Activated naive CD8-positive, alpha-beta T cell treated with anti-CD3 and anti-CD28 coated beads, Interleukin-2, amount 50 U/mL, for 24 hours (primary cell): ENCODE measurements at regions not wholly inside any gene's neighbourhood (a gene's known extent, or its start where the extent isn't known, plus 50 kb on each side); places are given as distances from the start of the nearest gene placed in this dataset.

Experiments used
- ATAC-seq: fragments of 150-1000 bp; cut with Tn5 transposase; one replicate; pipeline ENCODE4 v1.10.0; 2021
- DNase-seq: peaks from one replicate; pipeline ENCODE4 v3.0.0; 2021
- H3K27ac Mint-ChIP-seq: one replicate; pipeline ENCODE4 v1.8.0; 2021; ENCODE audit warnings: mild to moderate bottlenecking, mixed read lengths
- H3K27me3 Mint-ChIP-seq: one replicate; pipeline ENCODE4 v1.8.0; 2021; ENCODE audit warnings: mixed read lengths
- H3K36me3 Mint-ChIP-seq: one replicate; pipeline ENCODE4 v1.8.0; 2021; ENCODE audit warnings: low read depth, mixed read lengths
- H3K4me1 Mint-ChIP-seq: one replicate; pipeline ENCODE4 v1.8.0; 2021; ENCODE audit warnings: mixed read lengths
- H3K4me3 Mint-ChIP-seq: one replicate; pipeline ENCODE4 v1.8.0; 2021; ENCODE audit warnings: mild to moderate bottlenecking, moderate library complexity, mixed read lengths
- H3K9me3 Mint-ChIP-seq: one replicate; pipeline ENCODE4 v1.8.0; 2021; ENCODE audit warnings: mixed read lengths

DNA sequence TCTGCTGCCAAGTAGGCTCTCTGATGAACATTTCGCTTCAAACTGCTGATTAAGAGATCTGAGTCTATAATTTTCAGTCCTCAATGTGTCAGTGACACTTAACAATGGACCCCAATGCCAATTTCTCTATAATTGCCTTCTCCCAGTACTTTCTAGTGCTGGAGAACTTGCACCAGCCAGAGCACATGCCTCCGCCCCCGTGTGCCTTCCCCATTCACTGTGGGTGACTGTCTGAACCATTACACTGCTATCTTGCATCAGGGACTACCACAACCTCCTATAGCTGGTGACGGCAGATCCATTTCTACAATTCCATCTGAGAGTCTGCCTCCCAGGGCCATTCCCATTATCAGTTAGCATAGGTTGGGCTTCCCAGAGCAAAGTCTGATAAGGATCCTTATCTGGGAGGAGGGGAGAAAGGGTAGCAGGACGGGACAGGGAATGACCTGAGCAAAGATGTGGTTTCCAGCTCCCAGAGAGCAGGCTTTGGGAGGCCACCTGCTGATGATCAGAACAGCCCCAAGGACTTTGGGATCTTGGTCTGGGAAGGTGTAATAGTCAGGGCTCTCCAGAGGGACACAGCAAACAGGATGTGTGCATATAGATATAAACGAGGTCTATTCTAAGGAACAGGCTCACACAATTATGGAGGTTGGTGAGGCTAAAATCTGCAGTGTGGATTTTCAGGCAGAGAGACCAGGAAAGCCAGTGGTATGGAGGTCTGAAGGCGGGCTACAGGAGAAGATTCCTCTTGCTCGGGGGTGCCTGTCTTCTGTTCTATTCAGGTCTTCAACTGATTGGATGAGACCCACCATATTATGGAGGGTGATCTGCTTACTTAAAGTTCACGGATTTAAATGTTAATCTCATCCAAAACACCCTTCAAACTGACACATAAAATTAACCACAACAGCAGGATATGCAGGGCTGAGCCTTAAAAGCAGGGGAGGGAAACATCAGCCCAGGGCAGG lies 238.2 kb downstream of the PTPRU start:
- Mint-ChIP-seq H3K4me1 (no peaks in the 10 kb centered on the region), H3K27ac (no peak overlapping the region), H3K36me3 (no peaks in the 10 kb centered on the region), H3K9me3 (no peaks in the 10 kb centered on the region), H3K27me3 (peaks cover 45% of the 10 kb centered on the region), H3K4me3 (no peak overlapping the region)
- ATAC-seq: no peak
- DNase-seq: no peak

DNA sequence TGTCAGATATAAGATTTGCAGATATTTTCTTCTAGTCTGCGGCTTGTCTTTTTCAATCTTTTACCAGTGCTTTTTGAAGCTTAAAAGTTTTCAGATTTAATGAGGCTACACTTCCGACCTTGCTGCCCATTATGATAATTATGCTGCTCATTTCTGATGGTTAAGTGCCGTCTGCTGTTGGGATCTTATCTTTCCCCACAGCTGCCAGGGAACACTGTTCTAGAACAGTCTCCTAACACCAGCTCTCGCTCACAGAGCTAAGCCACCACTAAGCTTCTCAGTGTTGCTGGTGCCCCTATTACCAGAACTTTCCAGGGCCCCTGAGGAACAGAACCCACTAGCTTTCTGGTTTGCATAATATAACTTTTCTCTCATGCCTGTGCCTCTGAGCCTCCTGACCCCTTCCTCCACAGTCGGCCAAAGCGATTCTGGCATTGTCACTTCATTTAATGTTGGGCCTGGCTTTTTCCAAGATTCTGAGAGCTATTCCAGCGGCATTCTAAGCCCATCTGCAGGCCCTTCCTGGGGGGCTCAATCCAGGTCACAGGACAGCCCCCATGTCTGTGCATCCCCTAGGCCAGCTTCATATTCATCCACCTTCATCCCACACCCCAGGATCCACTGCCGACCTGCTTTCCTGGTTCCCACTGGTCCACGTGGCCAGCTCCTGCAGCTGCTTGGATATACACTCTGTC lies 237.0 kb downstream of the PTPRU start:
- Mint-ChIP-seq H3K27me3 (peaks cover 36% of the 10 kb centered on the region), H3K27ac (no peak overlapping the region), H3K9me3 (no peaks in the 10 kb centered on the region), H3K4me3 (no peak overlapping the region), H3K4me1 (no peaks in the 10 kb centered on the region), H3K36me3 (no peaks in the 10 kb centered on the region)
- ATAC-seq: no peak
- no peak for DNase-seq

DNA sequence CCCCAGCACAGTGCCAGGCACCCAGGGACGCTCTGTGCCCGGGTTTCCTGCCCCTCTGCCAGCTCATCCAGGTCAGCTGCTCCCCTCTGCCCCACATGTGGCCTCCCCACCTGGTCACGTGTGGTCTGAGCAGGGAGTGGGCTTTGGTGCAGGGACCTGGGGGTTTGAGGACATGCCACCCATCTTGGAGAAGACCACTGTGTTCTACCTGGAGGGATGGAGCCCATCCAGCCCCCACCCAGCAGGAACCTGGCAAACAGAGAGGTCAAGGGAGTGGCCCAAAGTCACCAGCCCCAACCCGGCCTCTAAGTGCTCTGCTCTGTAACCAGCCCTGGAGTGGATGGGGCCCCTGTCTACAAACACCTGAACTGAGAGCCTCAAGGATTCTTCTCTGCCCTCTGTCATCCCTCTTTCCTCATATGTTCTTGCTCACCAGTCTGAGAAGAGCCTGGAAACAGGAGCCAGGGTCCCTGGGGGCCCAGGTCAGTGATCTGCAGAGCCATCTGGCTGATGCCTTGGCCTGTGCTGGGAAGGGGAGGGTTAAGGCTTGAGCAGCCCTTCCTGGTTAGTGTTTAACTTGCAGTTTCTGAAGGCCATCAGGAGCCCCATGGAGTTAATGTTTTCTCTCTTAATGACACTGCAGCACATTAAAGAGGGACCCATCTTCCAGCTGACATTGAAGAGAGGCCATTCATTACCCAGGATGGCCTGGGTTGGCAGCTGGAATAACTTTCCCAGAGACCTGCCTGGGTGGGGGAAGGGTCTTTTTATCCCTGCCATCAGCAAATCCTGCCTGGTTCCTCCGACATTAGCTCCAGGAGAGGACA lies 235.4 kb downstream of the PTPRU start:
- DNase-seq: no peak

DNA sequence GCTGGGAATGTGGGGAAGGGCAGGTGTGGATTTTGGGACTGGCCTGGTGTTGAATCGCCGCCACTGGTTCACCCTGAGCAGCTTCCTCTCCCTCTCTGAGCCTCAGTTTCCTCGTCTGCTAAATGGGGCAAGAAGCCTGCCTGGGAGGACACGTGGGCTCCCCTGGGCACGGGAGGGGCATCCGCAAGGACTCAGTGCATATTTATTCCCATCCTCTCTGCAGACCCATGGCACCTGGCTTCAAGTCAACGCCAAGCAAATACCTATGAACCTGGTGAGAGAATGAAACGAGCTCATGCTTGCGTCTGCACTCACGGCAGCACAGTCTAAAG lies 234.4 kb downstream of the PTPRU start:
- H3K36me3 Mint-ChIP-seq: no peaks in the 10 kb centered on the region
- no peak overlapping the region for H3K4me3 Mint-ChIP-seq
- no peak overlapping the region for H3K27ac Mint-ChIP-seq
- H3K4me1 Mint-ChIP-seq: no peaks in the 10 kb centered on the region
- peaks cover 30% of the 10 kb centered on the region for H3K27me3 Mint-ChIP-seq
- DNase-seq: no peak
- peaks cover 5% of the 10 kb centered on the region for H3K9me3 Mint-ChIP-seq
- ATAC-seq: no peak

More for the DNA sequence above, 235.4 kb downstream of the PTPRU start:
- Mint-ChIP-seq H3K36me3 (no peaks in the 10 kb centered on the region), H3K4me1 (no peaks in the 10 kb centered on the region), H3K4me3 (no peak overlapping the region), H3K27me3 (peaks cover 30% of the 10 kb centered on the region), H3K9me3 (peaks cover 3% of the 10 kb centered on the region), H3K27ac (no peak overlapping the region)
- ATAC-seq: no peak

DNA sequence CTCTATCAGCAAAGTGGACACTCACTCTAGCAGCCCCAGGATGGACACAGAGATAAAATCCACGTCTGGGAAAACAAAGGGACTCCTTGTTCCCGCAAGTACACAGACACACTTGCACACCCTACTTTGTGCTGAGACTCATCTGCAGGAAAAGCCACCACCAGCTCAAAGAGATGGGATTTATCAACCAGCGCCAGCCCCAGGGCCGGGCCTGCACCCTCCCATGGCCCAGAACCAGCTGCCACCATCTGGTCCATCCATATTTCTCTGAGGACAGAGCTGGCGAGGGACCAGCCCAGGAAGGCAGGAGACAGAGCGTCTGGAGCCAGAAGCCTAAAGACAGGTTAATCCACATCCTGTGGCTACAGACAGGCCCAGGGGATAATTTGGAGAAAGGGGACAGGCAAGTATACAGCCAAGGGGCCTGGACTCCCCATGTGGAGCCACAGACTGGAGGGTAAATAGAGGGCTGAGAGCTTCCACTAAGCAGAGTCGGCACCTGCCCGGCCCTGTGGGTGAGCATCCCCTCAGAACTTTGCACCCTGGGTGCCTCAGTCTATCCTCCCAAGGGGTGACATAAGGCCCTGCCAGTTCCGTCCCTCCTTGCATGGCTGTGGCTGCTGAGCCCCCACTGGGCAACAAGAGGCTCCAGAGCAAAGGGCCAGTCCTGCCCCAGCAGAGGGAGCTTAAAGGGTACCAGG lies 233.9 kb downstream of the PTPRU start:
- no peaks in the 10 kb centered on the region for H3K36me3 Mint-ChIP-seq
- no peaks in the 10 kb centered on the region for H3K4me1 Mint-ChIP-seq
- no peak for ATAC-seq
- no peak overlapping the region for H3K4me3 Mint-ChIP-seq
- no peak overlapping the region for H3K27ac Mint-ChIP-seq
- no peak for DNase-seq
- peaks cover 10% of the 10 kb centered on the region for H3K9me3 Mint-ChIP-seq
- peaks cover 28% of the 10 kb centered on the region for H3K27me3 Mint-ChIP-seq

DNA sequence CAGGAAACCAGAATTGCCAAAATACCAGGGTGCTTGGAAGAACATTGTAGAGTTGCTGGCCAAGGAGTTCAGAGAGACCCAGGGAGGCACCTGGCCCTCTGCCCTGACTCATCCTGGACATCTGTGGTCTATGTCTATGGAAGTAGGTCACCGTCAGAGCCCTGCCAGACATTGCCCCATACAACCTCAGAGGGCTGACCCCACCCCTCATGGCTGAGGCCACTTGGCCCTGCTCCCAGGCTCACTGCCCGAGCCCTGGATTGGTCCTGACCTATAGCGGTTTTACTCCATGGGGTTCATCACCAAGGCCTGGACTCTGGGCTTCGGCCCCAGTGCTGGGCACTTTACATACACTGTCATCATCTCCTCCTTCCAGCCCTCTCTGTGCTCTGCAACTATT lies 233.1 kb downstream of the PTPRU start:
- Mint-ChIP-seq H3K4me1 (no peaks in the 10 kb centered on the region), H3K27ac (no peak overlapping the region), H3K9me3 (peaks cover 13% of the 10 kb centered on the region), H3K4me3 (no peak overlapping the region), H3K36me3 (no peaks in the 10 kb centered on the region), H3K27me3 (peaks cover 23% of the 10 kb centered on the region)
- ATAC-seq (no peak), DNase-seq (no peak)

DNA sequence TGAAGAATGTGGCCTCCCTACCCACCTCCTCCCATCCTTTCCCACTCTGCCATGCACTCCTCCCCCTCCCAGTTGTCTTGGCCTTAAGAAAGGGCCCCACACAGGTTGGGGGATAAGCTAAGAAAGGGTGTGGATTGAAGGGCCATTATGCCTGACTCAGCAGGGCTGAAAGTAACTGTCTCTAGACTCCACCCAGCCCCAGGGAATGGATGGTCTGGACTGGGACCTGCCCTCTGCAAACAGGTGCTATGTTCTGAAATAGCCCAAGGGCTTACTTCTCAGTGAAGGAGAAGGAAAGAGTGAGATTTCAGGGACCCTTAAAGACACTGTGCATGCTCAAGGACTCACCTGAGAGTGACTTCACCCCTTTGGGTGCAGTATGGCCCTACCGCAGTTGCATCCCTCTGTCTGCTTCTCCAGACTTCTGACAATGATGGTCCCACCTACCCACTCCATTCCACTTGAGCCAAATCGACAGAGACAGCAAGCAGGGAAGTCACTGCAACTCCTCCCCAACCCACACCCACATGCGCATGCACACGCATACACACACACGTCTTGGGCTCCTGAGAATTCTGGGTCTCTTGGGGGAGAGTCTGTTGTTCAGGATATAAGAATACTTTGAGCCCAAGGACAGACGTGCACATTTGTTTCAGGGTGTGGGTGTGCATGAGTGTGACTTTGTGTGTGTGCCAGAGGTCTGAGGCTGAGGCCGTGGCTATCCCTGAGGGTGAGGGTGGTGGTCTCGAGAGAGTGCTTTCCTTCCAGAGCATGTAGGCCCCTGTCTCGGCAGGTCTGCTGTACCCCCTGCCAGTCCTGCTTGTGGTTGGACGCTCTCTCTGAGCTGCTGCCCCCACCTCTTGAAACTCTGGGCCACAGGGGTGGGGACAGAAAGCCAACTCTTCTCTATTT lies 231.9 kb downstream of the PTPRU start:
- no peak for DNase-seq
- Mint-ChIP-seq H3K27me3 (peaks cover 12% of the 10 kb centered on the region), H3K27ac (no peak overlapping the region), H3K4me3 (no peak overlapping the region), H3K4me1 (no peaks in the 10 kb centered on the region), H3K9me3 (peaks cover 21% of the 10 kb centered on the region), H3K36me3 (no peaks in the 10 kb centered on the region)
- ATAC-seq: no peak

- Mint-ChIP-seq H3K36me3 (no peaks in the 10 kb centered on the region), H3K27ac (no peak overlapping the region), H3K4me3 (no peak overlapping the region), H3K9me3 (peaks cover 21% of the 10 kb centered on the region), H3K27me3 (peaks cover 12% of the 10 kb centered on the region), H3K4me1 (no peaks in the 10 kb centered on the region)
- no peak for DNase-seq
- no peak for ATAC-seq
These were observed 229.9 kb downstream of the PTPRU start for GRCh38 chr1:29466258-29466657.

DNA sequence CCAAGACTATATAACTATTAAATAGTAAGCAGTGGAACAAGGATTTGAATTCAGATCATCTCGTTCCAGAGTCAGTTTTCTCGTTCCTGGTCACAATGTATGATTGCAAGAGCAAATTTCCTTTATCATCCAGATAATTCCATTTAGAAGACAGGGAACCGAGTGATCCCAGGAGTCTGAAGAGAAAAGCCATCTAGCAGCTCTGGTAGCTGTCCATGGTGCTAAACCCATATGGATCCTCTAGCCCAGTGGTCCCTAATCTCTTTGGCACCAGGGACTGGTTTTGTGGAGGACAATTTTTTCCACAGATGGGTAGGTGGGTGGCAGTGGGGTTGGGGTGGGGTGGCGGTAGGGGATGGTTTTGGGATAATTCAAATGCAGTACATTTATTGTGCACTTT lies 229.4 kb downstream of the PTPRU start:
- no peaks in the 10 kb centered on the region for H3K36me3 Mint-ChIP-seq
- peaks cover 21% of the 10 kb centered on the region for H3K9me3 Mint-ChIP-seq
- DNase-seq (no peak), ATAC-seq (no peak)
- no peak overlapping the region for H3K27ac Mint-ChIP-seq
- peaks cover 9% of the 10 kb centered on the region for H3K27me3 Mint-ChIP-seq
- no peaks in the 10 kb centered on the region for H3K4me1 Mint-ChIP-seq
- no peak overlapping the region for H3K4me3 Mint-ChIP-seq

DNA sequence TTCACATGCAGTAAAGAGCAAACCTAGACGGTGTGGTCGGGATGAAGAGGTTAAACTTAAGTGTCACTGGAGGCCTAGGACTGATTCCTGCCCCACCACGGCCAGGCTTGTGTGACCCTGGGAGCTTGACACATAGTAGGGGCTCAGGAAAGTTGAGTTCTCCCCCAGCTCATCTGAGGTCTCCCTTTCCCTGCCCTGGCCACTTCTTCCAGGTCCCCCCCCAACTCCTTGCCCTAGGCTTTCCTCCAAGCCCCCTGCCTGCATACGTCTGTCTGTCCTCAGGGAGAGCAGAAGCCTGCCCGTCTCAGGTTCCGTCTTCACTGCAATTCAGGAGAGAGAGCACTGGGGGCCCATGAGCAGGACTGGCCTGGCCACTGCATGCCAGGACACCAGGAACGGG lies 225.8 kb downstream of the PTPRU start:
- no peak for ATAC-seq
- Mint-ChIP-seq H3K27ac (no peak overlapping the region), H3K4me3 (no peak overlapping the region), H3K4me1 (no peaks in the 10 kb centered on the region), H3K36me3 (no peaks in the 10 kb centered on the region), H3K27me3 (peaks cover 7% of the 10 kb centered on the region), H3K9me3 (peaks cover 21% of the 10 kb centered on the region)
- DNase-seq: no peak

DNA sequence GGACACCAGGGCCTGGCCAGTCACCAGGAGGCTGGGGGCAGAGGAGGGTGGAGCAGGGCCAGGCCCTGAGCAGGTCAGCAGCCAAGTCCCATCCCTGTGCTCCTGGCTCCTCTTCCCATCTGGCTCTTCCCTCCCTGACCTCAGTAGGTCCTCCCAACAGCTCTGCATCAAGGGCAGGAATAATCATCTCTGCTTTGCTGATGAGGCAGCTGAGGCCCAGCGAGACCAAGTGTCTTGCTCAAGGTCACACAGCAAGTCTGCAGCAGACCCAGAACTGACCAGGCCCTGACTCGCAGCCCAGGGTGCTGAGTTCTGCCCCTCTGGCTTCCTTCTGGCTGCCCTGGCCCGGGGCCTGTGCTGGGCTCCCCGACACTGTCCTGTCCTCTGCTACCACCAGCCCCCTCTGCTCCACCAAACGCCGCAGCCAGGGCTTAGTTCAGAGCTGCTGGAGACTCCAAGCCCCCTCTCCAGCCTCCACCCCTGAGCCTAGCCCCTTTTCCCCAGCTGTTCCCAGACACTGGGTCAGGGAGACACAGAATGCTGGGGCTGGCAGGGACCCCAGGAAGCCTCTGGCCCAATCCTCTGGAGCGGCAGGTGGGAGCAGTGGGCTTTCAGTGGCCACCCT lies 224.9 kb downstream of the PTPRU start:
- H3K4me1 Mint-ChIP-seq: no peaks in the 10 kb centered on the region
- no peak for ATAC-seq
- no peak overlapping the region for H3K4me3 Mint-ChIP-seq
- no peak overlapping the region for H3K27ac Mint-ChIP-seq
- peaks cover 15% of the 10 kb centered on the region for H3K9me3 Mint-ChIP-seq
- H3K27me3 Mint-ChIP-seq: no peaks in the 10 kb centered on the region
- no peak for DNase-seq
- no peaks in the 10 kb centered on the region for H3K36me3 Mint-ChIP-seq

DNA sequence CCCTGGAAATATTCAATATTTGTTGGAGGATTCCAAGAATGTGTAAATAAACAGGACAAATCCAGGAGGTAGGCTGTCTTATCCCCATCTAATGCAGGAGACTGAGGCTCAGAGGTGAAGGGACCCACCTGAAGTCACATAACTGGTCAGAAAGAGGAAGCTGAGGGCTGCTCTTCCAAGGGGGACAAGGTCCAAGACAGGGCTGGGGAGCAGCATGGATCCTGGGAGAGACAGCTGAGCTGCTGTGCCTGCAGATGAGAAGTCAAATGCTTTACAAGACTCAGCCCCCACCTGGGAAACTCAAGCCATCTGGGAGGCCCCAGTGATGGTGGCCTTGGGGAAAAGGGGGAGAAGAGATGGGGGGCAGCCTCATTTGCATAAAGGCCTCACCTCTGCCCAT lies 224.4 kb downstream of the PTPRU start:
- Mint-ChIP-seq H3K36me3 (no peaks in the 10 kb centered on the region), H3K27ac (no peak overlapping the region), H3K9me3 (peaks cover 15% of the 10 kb centered on the region), H3K4me1 (no peaks in the 10 kb centered on the region), H3K4me3 (no peak overlapping the region), H3K27me3 (no peaks in the 10 kb centered on the region)
- DNase-seq (no peak), ATAC-seq (no peak)

GRCh38 chr1:29460041-29460610 lies 223.8 kb downstream of the PTPRU start:
- H3K9me3 Mint-ChIP-seq: peaks cover 9% of the 10 kb centered on the region
- DNase-seq (no peak), ATAC-seq (no peak)
- no peaks in the 10 kb centered on the region for H3K27me3 Mint-ChIP-seq
- no peaks in the 10 kb centered on the region for H3K4me1 Mint-ChIP-seq
- H3K4me3 Mint-ChIP-seq: no peak overlapping the region
- H3K27ac Mint-ChIP-seq: no peak overlapping the region
- H3K36me3 Mint-ChIP-seq: no peaks in the 10 kb centered on the region
